Breast epithelium (tissue), 3 donors: ENCODE measurements at regions not wholly inside any gene's neighbourhood (a gene's known extent, or its start where the extent isn't known, plus 50 kb on each side); places are given as distances from the start of the nearest gene placed in this dataset.
A peak's percentile ranks its signal among the peaks of the same experiment; 100 is the strongest.

Experiments used
- CTCF ChIP-seq, 3 donors: fragments of 450-650 bp; IDR thresholded peaks; one replicate each; pipeline ENCODE4 v1.5.1; 2016 to 2017; ENCODE audit warnings: antibody characterized with exemption in 3 of 3, mild to moderate bottlenecking in 3 of 3, moderate library complexity in 3 of 3
- POLR2A ChIP-seq: fragments of 450-650 bp; IDR thresholded peaks from one replicate; pipeline ENCODE4 v1.6.1; 2016; ENCODE audit warnings: antibody characterized with exemption, mild to moderate bottlenecking, moderate library complexity
- POLR2AphosphoS5 ChIP-seq, 3 donors: sonication (generic); formaldehyde crosslinking; IDR thresholded peaks; one replicate each; pipeline ENCODE4 v1.6.1; 2017; ENCODE audit warnings: antibody characterized with exemption in 3 of 3

- TF ChIP-seq POLR2AphosphoS5 (IDR thresholded peaks at IDR 0.05) (peak in 1 of 3 donors; percentile 64), POLR2A (no peak), CTCF (IDR thresholded peaks at IDR 0.05) (peak; percentile 33 to 85 (median 69))
Observed at GRCh38 chr3:18758047-18758704, 333.0 kb upstream of the SATB1 start.
